NOMO-1 treated with dmso at 0.1 percent for 144 hours (cell line): ENCODE measurements at regions not wholly inside any gene's neighbourhood (a gene's known extent, or its start where the extent isn't known, plus 50 kb on each side); places are given as distances from the start of the nearest gene placed in this dataset.

Source experiments
- DNase-seq: peaks from one replicate; lab custom pipeline; 2025; ENCODE audit not compliant: unreplicated experiment; lab: John Stamatoyannopoulos, UW

- DNase-seq = no peak
These were observed 314.4 kb downstream of the GRB14 start for GRCh38 chr2:164306872-164307271.

DNA sequence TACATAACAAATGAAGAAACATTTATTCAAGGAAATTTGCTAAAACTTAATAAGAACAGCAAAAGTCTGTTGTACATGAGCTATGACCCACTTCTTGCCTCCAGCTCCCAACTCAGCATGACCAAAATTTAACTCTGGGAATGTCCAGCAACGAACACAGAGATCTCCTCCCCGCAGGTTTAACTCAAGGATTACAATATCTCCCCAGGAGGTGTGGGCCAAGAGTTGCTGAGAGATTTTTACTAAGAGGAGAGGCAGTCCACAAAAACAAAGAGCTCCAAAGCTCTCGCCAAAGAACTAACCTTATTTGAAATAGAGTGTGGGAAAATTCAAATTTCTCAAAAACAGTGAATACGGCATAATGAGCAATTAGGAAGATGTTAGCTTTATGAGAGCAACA, 318.5 kb downstream of the GRB14 start:
- no peak for DNase-seq

DNA sequence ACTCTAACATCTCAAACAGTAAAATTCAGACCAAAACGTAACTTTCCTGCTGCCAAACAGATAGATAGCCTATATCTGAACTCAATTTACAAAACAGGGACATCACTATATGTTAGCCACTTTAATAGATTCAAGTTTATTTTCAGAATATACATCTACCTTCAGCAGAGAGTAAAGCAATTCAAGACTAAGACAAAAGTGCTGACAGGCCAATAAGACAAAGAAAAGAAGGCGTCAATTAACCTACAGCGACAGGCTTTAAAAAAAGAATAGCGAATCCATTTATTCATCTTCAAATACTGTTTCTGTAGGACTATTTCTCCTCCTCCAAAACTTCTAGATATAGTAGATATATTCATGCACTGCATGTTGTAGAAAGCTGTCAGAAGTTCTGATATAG, 333.0 kb downstream of the GRB14 start:
- DNase-seq = no peak

DNA sequence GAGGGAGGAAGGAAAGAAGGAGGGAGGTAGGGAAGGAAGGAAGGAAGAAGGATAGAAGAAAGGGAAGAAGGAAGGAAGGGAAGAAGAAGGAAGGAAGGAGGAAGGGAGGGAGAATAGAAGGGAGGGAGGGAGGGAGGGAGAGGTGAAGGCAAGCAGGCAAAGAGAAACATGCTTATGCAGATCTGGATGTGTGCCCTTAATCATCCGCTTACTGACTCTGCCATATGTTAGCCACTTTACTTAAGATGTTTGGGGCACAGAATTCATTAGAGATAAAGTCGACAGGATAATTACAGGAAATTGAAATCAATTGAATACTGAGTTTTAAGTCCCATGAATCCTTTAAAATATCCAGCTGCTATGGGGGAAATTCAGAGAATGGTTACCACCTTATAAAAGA, 334.2 kb downstream of the GRB14 start:
- no peak for DNase-seq

GRCh38 chr2:164285576-164285975, 335.7 kb downstream of the GRB14 start:
- DNase-seq = no peak

DNA sequence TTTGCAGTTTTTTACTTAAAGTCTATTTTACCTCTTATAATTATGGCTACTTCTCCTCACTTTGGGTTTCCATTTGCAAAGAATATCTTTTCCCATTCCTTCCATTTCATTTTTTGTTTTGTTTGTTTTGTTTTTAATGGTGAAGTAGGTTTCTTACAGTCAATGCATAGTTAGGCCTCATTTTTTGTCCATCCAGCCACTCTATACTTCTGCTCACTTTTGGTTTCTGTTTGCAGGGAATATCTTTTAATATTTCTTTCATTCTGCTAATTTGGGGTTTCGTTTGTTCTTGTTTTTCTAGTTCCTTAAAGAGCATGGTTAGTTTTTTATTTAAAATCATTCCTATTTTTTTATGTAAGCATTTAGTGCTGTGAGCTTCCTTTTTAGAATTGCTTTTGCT, 339.4 kb downstream of the GRB14 start:
- DNase-seq = no peak

GRCh38 chr2:164275659-164276058, 345.6 kb downstream of the GRB14 start:
- no peak for DNase-seq

GRCh38 chr2:164260506-164260905, 360.8 kb downstream of the GRB14 start:
- DNase-seq = no peak

- no peak for DNase-seq
These were observed 363.5 kb downstream of the GRB14 start for GRCh38 chr2:164257742-164258141.

DNA sequence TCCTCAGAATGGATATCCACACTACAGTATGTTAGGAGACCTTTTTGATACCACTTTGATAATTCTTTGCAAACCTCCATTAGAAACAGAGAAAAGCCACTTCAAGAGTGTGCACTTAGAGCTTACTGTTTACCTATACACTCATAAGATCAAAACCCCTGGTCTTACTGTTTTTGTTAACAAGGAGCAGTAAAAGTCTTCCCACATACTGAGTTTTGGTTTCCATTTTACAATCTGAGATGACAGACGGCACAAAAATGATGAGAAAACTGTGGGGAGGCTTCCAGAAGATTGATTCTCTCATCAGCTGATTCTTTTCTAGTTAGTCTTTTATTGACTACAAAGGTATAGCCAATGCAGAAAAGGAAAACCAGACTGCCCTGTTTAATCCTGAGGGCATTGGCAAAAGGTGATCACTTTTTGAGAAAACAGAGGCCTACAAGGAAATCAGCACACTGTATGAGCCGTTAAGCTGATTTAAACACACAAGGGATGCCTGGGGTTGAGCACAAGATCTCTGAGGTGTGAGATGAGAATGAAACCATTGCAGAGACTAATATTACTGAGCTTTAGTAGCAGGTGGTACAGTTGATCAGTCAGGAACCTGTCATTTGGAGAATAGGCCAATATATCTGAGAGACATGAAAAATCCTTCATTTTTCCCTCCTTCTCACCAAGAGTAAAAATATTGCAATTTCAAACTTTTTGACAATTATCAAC, 368.6 kb downstream of the GRB14 start:
- DNase-seq = no peak

GRCh38 chr2:164243315-164243714, 378.0 kb downstream of the GRB14 start:
- no peak for DNase-seq

- no peak for DNase-seq
These were observed 378.9 kb downstream of the GRB14 start for GRCh38 chr2:164242409-164242808.

- no peak for DNase-seq
These were observed 387.2 kb downstream of the GRB14 start for GRCh38 chr2:164234074-164234473.

- no peak for DNase-seq
These were observed 397.3 kb downstream of the GRB14 start for GRCh38 chr2:164224007-164224406.

- DNase-seq = no peak
These were observed 399.8 kb downstream of the GRB14 start for GRCh38 chr2:164221473-164221872.

GRCh38 chr2:164220265-164220664, 401.0 kb downstream of the GRB14 start:
- no peak for DNase-seq

DNA sequence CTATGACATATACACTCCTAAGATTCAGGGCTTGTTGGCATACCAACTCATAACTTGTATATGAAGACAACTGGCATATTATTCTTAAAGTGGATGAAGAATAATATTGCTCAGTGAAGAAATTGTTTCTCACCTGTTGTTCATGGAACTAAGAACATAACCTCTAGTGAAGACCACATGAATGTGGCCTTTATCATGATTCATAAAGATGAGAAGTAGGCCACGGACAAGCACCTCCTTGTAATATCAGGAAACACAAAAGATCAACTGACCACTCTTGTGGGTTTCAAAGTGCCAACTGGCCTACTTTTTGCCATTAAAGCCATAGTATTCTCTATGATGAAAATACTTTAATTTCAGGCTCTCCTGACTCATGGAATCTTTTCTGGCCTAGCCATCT, 407.4 kb downstream of the GRB14 start:
- no peak for DNase-seq

DNA sequence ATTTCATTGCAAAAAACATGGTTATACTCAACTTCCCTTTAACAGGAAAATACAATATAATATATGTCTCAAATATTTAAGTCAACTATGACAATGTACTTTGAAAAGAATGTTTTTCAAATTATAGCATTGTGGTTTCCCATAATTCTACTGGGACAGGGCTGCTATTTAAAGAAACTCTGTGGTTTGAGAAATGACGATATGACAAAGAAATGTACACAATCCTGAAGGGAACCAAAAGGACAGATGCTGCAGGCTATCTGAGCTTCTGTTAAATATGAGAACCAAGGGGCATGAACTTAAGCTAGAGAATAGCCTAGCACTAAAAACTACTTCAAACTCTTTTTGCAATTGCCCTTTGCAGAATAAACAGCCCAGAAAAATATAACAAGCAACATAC, 415.9 kb downstream of the GRB14 start:
- DNase-seq = no peak

DNA sequence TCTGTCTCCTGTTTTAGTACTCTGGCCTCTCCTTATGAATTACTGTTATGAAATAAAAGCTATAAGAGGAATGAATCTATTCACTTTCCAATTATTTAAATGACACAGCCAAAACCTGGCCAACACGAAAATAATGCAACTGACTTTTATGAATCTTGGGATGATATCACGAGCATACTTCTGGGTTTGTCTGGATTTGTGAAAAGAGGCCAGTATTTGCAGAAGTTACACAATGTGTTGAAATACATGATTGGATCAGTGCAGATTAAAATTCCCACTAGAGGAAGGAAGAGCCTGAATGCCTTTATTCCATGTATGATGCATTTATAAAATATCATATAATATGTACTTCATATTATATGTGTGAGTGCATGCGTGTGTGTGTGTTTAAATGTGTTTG, 418.2 kb downstream of the GRB14 start:
- no peak for DNase-seq

- no peak for DNase-seq
These were observed 423.0 kb downstream of the GRB14 start for GRCh38 chr2:164198256-164198655.

DNA sequence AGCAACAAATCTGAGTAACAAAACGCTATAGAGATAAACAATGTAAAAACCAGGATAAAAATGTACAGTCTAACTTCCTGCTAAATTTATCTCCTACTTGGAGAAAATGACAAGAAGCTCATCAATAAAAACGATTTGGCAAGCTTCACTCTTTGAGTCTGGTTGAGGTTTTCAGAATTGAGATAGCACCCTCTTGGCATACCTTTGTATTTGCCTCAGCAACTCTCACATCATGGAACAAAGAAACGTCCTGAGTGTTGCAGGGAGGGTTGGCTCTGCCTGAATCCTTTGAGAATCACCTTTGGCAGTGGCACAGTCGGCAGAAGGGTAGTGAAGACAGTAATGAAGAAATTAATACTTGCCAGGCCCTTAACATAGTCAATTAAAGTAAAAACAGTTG, 430.6 kb downstream of the GRB14 start:
- no peak for DNase-seq

DNA sequence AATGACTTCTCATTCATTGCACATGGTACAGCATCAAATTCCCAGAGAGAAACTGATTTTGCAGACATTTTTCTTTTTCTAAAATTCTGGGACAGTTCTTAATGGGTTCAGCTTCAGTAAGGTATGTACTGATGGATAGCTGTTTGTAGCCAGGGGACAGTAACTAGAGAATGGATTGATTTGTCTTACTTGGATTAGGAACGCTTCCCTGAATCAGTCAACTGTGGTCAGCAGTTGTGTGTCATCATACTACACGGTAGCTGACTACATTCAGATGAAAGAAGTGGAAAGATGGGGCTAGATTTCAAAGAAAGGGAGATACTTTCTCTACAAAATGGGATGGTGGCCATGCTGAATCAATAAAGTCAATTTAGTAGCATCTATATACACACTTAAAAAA, 431.4 kb downstream of the GRB14 start:
- no peak for DNase-seq

- peak; percentile 0 for DNase-seq
These were observed 434.2 kb downstream of the GRB14 start for GRCh38 chr2:164187121-164187520.
